GM03348 (cell line): ENCODE measurements at regions not wholly inside any gene's neighbourhood (a gene's known extent, or its start where the extent isn't known, plus 50 kb on each side); places are given as distances from the start of the nearest gene placed in this dataset.
A peak's percentile ranks its signal among the peaks of the same experiment; 100 is the strongest.
"Not testable (repeated sequence)": the region's sequence is repeated elsewhere in the genome, so short reads cannot be mapped to it uniquely, and the experiment has no call there.

Experiments
- DNase-seq: peaks from one replicate; pipeline ENCODE4 v3.0.0; 2012; ENCODE audit warnings: low spot score

- no peak for DNase-seq
Measured at GRCh38 chr4:44978020-44978419, 251.7 kb upstream of the GNPDA2 start.

GRCh38 chr4:44965435-44966095 is 239.2 kb upstream of the GNPDA2 start:
- DNase-seq, result no peak

GRCh38 chr4:44964086-44964485 is 237.7 kb upstream of the GNPDA2 start:
- not testable (repeated sequence) for DNase-seq

GRCh38 chr4:44961001-44961755 is 234.8 kb upstream of the GNPDA2 start:
- DNase-seq, result no peak

- DNase-seq, result no peak
Measured at GRCh38 chr4:44931720-44932119, 205.4 kb upstream of the GNPDA2 start.

- no peak for DNase-seq
Measured at GRCh38 chr4:44928785-44929184, 202.4 kb upstream of the GNPDA2 start.

- peak; percentile 3 for DNase-seq
Measured at GRCh38 chr4:44927399-44928380, 201.3 kb upstream of the GNPDA2 start.

GRCh38 chr4:44916411-44916810 is 190.1 kb upstream of the GNPDA2 start:
- DNase-seq, result peak; percentile 12

- DNase-seq, result no peak
Measured at GRCh38 chr4:44914748-44915147, 188.4 kb upstream of the GNPDA2 start.

GRCh38 chr4:44914223-44914622 is 187.9 kb upstream of the GNPDA2 start:
- DNase-seq, result no peak

GRCh38 chr4:44912980-44913379 is 186.6 kb upstream of the GNPDA2 start:
- no peak for DNase-seq

GRCh38 chr4:44908565-44908964 is 182.2 kb upstream of the GNPDA2 start:
- DNase-seq, result no peak

GRCh38 chr4:44872246-44872645 is 145.9 kb upstream of the GNPDA2 start:
- DNase-seq, result no peak

- no peak for DNase-seq
Measured at GRCh38 chr4:44871133-44871532, 144.8 kb upstream of the GNPDA2 start.

- DNase-seq, result no peak
Measured at GRCh38 chr4:44869985-44870384, 143.6 kb upstream of the GNPDA2 start.

- no peak for DNase-seq
Measured at GRCh38 chr4:44869222-44869882, 143.0 kb upstream of the GNPDA2 start.

GRCh38 chr4:44861756-44862155 is 135.4 kb upstream of the GNPDA2 start:
- no peak for DNase-seq

GRCh38 chr4:44859477-44859876 is 133.1 kb upstream of the GNPDA2 start:
- no peak for DNase-seq

GRCh38 chr4:44848466-44848865 is 122.1 kb upstream of the GNPDA2 start:
- no peak for DNase-seq

- DNase-seq, result no peak
Measured at GRCh38 chr4:44845993-44846392, 119.6 kb upstream of the GNPDA2 start.

GRCh38 chr4:44845309-44845708 is 119.0 kb upstream of the GNPDA2 start:
- no peak for DNase-seq

- no peak for DNase-seq
Measured at GRCh38 chr4:44842531-44842930, 116.2 kb upstream of the GNPDA2 start.
